MM.1S (cell line): ENCODE measurements at regions not wholly inside any gene's neighbourhood (a gene's known extent, or its start where the extent isn't known, plus 50 kb on each side); places are given as distances from the start of the nearest gene placed in this dataset.

Experiments
- EZH2 ChIP-seq: fragments of 300-600 bp; sonication (generic); optimal IDR thresholded peaks from 2 replicates; pipeline ENCODE3; 2017; ENCODE audit warnings: low read depth, mild to moderate bottlenecking, antibody characterized with exemption, low read length, mixed read lengths
- EZH2phosphoT487 ChIP-seq: fragments of 300-600 bp; sonication (generic); IDR thresholded peaks from 2 replicates; pipeline ENCODE4 v1.6.1; 2018; ENCODE audit warnings: antibody characterized with exemption, low read length
- TF ChIP-seq, protein P1 (sequence below): fragments of 300-600 bp; sonication (generic); IDR thresholded peaks from 2 replicates; pipeline ENCODE4 v1.5.1; 2016; ENCODE audit warnings: antibody characterized with exemption, low read length, mixed read lengths

DNA sequence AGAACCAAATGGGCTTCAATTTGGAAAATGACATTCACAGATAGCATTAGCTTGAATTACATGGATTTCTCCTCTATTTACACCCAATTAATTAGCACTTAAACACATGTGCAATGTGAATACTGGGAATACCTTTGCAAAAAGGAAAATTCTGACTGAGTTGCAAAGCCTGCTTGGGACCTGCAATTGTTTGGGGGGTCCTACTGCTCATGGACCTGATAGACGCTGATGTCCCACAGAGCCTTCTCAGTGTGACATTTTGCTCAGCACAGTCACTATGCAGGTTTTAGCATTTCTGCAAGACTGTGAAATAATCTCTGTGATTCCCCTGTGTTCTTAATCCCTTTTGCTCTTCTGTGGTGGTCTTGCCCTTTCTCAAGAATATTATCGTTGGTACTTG lies 101.2 kb upstream of the PGRMC2 start:
- TF ChIP-seq EZH2 (no peak), EZH2phosphoT487 (no peak)
- TF ChIP-seq, protein P1, sequence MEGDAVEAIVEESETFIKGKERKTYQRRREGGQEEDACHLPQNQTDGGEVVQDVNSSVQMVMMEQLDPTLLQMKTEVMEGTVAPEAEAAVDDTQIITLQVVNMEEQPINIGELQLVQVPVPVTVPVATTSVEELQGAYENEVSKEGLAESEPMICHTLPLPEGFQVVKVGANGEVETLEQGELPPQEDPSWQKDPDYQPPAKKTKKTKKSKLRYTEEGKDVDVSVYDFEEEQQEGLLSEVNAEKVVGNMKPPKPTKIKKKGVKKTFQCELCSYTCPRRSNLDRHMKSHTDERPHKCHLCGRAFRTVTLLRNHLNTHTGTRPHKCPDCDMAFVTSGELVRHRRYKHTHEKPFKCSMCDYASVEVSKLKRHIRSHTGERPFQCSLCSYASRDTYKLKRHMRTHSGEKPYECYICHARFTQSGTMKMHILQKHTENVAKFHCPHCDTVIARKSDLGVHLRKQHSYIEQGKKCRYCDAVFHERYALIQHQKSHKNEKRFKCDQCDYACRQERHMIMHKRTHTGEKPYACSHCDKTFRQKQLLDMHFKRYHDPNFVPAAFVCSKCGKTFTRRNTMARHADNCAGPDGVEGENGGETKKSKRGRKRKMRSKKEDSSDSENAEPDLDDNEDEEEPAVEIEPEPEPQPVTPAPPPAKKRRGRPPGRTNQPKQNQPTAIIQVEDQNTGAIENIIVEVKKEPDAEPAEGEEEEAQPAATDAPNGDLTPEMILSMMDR: no peak
